ENCODE measurements at regions not wholly inside any gene's neighbourhood (a gene's known extent, or its start where the extent isn't known, plus 50 kb on each side); places are given as distances from the start of the nearest gene placed in this dataset.

GRCh38 chr16:73196670-73197069 is 148.7 kb upstream of the ZFHX3 start:
- TF ChIP-seq CTCF (conservative IDR thresholded peaks at IDR 0.05 in 1 of 2, IDR thresholded peaks at IDR 0.05 in 1 of 2; ENCODE audit: low read depth in 1 of 2, low read length in 2 of 2) = peak; percentile 34 to 66
- no peak for TF ChIP-seq EZH2 (IDR thresholded peaks at IDR 0.05; ENCODE audit: low read length, missing control alignments)

All from fibroblast of lung (primary cell).